NT2/D1 (cell line): ENCODE measurements at regions not wholly inside any gene's neighbourhood (a gene's known extent, or its start where the extent isn't known, plus 50 kb on each side); places are given as distances from the start of the nearest gene placed in this dataset.

Experiments
- SUZ12 ChIP-seq: IDR thresholded peaks from 2 replicates; pipeline ENCODE4 v1.6.1; 2011; ENCODE audit not compliant: insufficient read length, insufficient read depth; ENCODE audit errors: extremely low read depth
- YY1 ChIP-seq: IDR thresholded peaks from 2 replicates; pipeline ENCODE4 v1.6.1; 2011; ENCODE audit not compliant: insufficient read length, insufficient read depth
- ZNF274 ChIP-seq: IDR thresholded peaks from 2 replicates; pipeline ENCODE4 v1.6.1; 2011; ENCODE audit warnings: mild to moderate bottlenecking, low read depth, low read length

- TF ChIP-seq SUZ12 (no peak), YY1 (no peak), ZNF274 (no peak)
Measured at GRCh38 chr5:133690746-133691145, 78.4 kb upstream of the FSTL4 start.
